Hepatocyte (in vitro differentiated cells): ENCODE measurements at regions not wholly inside any gene's neighbourhood (a gene's known extent, or its start where the extent isn't known, plus 50 kb on each side); places are given as distances from the start of the nearest gene placed in this dataset.

Experiments
- DNase-seq: peaks from one replicate; pipeline ENCODE4 v3.0.0-alpha.2; 2016; ENCODE audit warnings: low spot score
- H2AFZ ChIP-seq: fragments of 200-600 bp; sonication (generic); 2 replicates; pipeline ENCODE4 v1.6.0; 2016; ENCODE audit warnings: antibody characterized with exemption, mild to moderate bottlenecking
- H3K27ac ChIP-seq: fragments of 200-600 bp; sonication (generic); 2 replicates; pipeline ENCODE4 v1.5.1; 2016; ENCODE audit warnings: mild to moderate bottlenecking
- H3K27me3 ChIP-seq: fragments of 200-600 bp; sonication (generic); 2 replicates; pipeline ENCODE4 v1.6.1; 2016
- H3K36me3 ChIP-seq: fragments of 200-600 bp; sonication (generic); replicated peaks from 2 replicates; pipeline ENCODE4 v1.5.1; 2016; ENCODE audit warnings: low read depth; ENCODE audit not compliant: insufficient read depth
- H3K4me1 ChIP-seq: fragments of 200-600 bp; sonication (generic); 2 replicates; pipeline ENCODE4 v1.5.1; 2016; ENCODE audit warnings: mild to moderate bottlenecking, moderate library complexity; ENCODE audit not compliant: insufficient read depth
- H3K4me2 ChIP-seq: fragments of 200-600 bp; sonication (generic); 2 replicates; pipeline ENCODE4 v1.6.0; 2016
- H3K4me3 ChIP-seq: fragments of 200-600 bp; sonication (generic); 2 replicates; pipeline ENCODE4 v1.5.1; 2016; ENCODE audit warnings: mild to moderate bottlenecking
- H3K79me2 ChIP-seq: fragments of 200-600 bp; sonication (generic); 2 replicates; pipeline ENCODE4 v1.6.0; 2017; ENCODE audit warnings: mild to moderate bottlenecking
- H3K9me2 ChIP-seq: fragments of 200-600 bp; sonication (generic); replicated peaks from 2 replicates; pipeline ENCODE4 v1.6.0; 2017; ENCODE audit warnings: mild to moderate bottlenecking; ENCODE audit not compliant: insufficient read depth
- H3K9me3 ChIP-seq: fragments of 200-600 bp; sonication (generic); 2 replicates; pipeline ENCODE4 v1.5.1; 2016; ENCODE audit warnings: low read depth, mild to moderate bottlenecking
- H4K20me1 ChIP-seq: fragments of 200-600 bp; sonication (generic); 2 replicates; pipeline ENCODE4 v1.6.0; 2016; ENCODE audit warnings: mild to moderate bottlenecking; ENCODE audit not compliant: insufficient read depth, poor library complexity, severe bottlenecking
- EZH2 ChIP-seq: fragments of 200-600 bp; sonication (generic); IDR thresholded peaks from 2 replicates; pipeline ENCODE4 v1.6.1; 2016; ENCODE audit warnings: antibody characterized with exemption, mild to moderate bottlenecking, borderline replicate concordance
- EZH2phosphoT487 ChIP-seq: fragments of 200-600 bp; sonication (generic); IDR thresholded peaks from one replicate; pipeline ENCODE4 v1.6.1; 2018; ENCODE audit warnings: antibody characterized with exemption, mild to moderate bottlenecking, low read depth, moderate library complexity; ENCODE audit not compliant: unreplicated experiment, severe bottlenecking
- WGBS: methylation state at CpG from one replicate; pipeline ENCODE4 v1.1.6; 2016; ENCODE audit warnings: low lambda C conversion rate; ENCODE audit errors: missing lambda C conversion rate; 5-methylcytosine and 5-hydroxymethylcytosine counted together
- TF ChIP-seq, protein P1 (sequence below): fragments of 200-600 bp; sonication (generic); IDR thresholded peaks from 2 replicates; pipeline ENCODE4 v1.5.1; 2016; ENCODE audit warnings: antibody characterized with exemption, mild to moderate bottlenecking; ENCODE audit not compliant: poor library complexity

GRCh38 chr11:25900814-25901213, 431.1 kb upstream of the ANO3 start:
- Histone ChIP-seq H4K20me1 (no peaks in the 10 kb centered on the region), H3K9me3 (no peaks in the 10 kb centered on the region), H3K4me1 (no peaks in the 10 kb centered on the region), H3K4me3 (no peak overlapping the region), H3K27ac (no peak overlapping the region), H3K36me3 (no peaks in the 10 kb centered on the region), H3K27me3 (no peaks in the 10 kb centered on the region), H3K79me2 (no peaks in the 10 kb centered on the region), H2AFZ (no peak overlapping the region), H3K4me2 (no peak overlapping the region), H3K9me2 (no peaks in the 10 kb centered on the region)
- WGBS = 98% methylated on average over 4 of the region's 4 CpGs
- TF ChIP-seq, protein P1, sequence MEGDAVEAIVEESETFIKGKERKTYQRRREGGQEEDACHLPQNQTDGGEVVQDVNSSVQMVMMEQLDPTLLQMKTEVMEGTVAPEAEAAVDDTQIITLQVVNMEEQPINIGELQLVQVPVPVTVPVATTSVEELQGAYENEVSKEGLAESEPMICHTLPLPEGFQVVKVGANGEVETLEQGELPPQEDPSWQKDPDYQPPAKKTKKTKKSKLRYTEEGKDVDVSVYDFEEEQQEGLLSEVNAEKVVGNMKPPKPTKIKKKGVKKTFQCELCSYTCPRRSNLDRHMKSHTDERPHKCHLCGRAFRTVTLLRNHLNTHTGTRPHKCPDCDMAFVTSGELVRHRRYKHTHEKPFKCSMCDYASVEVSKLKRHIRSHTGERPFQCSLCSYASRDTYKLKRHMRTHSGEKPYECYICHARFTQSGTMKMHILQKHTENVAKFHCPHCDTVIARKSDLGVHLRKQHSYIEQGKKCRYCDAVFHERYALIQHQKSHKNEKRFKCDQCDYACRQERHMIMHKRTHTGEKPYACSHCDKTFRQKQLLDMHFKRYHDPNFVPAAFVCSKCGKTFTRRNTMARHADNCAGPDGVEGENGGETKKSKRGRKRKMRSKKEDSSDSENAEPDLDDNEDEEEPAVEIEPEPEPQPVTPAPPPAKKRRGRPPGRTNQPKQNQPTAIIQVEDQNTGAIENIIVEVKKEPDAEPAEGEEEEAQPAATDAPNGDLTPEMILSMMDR = no peak
- TF ChIP-seq EZH2 = no peak
- no peak for TF ChIP-seq EZH2phosphoT487
- no peak for DNase-seq

DNA sequence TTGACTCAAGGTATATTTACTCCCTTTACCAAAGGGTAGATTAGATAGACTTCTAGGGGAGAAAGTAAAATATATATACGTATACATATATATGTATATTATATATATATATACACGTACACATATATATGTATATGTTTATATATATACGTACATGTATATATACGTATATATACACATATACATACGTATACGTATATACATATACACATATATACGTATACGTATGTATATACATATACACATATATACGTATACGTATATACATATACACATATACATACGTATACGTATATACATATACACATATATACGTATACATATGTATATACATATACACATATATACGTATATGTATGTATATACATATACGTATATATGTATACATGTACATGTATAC, 430.5 kb upstream of the ANO3 start:
- no peak for TF ChIP-seq EZH2
- TF ChIP-seq, protein P1 = no peak
- TF ChIP-seq EZH2phosphoT487 = no peak
- WGBS = 94% methylated on average over 11 of the region's 15 CpGs
- Histone ChIP-seq H3K4me1 (no peaks in the 10 kb centered on the region), H3K4me3 (no peak overlapping the region), H3K9me3 (no peaks in the 10 kb centered on the region), H3K27ac (no peak overlapping the region), H4K20me1 (no peaks in the 10 kb centered on the region), H3K36me3 (no peaks in the 10 kb centered on the region), H3K27me3 (no peaks in the 10 kb centered on the region), H3K4me2 (no peak overlapping the region), H3K79me2 (no peaks in the 10 kb centered on the region), H3K9me2 (no peaks in the 10 kb centered on the region), H2AFZ (no peak overlapping the region)
- DNase-seq = no peak

GRCh38 chr11:25902476-25902875, 429.5 kb upstream of the ANO3 start:
- 89% methylated on average over 3 of the region's 3 CpGs for WGBS
- H3K9me2 ChIP-seq = no peaks in the 10 kb centered on the region
- no peak overlapping the region for H2AFZ ChIP-seq
- H3K27ac ChIP-seq = no peak overlapping the region
- H3K36me3 ChIP-seq = no peaks in the 10 kb centered on the region
- no peaks in the 10 kb centered on the region for H3K27me3 ChIP-seq
- H4K20me1 ChIP-seq = no peaks in the 10 kb centered on the region
- no peaks in the 10 kb centered on the region for H3K4me1 ChIP-seq
- H3K9me3 ChIP-seq = no peaks in the 10 kb centered on the region
- H3K4me2 ChIP-seq = no peak overlapping the region
- H3K79me2 ChIP-seq = no peaks in the 10 kb centered on the region
- DNase-seq = no peak
- no peak overlapping the region for H3K4me3 ChIP-seq
- TF ChIP-seq, protein P1 = no peak
- TF ChIP-seq EZH2phosphoT487 (no peak), EZH2 (no peak)

- Histone ChIP-seq H3K27me3 (no peaks in the 10 kb centered on the region), H3K9me2 (no peaks in the 10 kb centered on the region), H3K36me3 (no peaks in the 10 kb centered on the region), H3K4me3 (no peak overlapping the region), H3K27ac (no peak overlapping the region), H4K20me1 (no peaks in the 10 kb centered on the region), H2AFZ (no peak overlapping the region), H3K79me2 (no peaks in the 10 kb centered on the region), H3K4me2 (no peak overlapping the region), H3K4me1 (no peaks in the 10 kb centered on the region), H3K9me3 (no peaks in the 10 kb centered on the region)
- no peak for DNase-seq
- WGBS = 67% methylated on average over 2 of the region's 2 CpGs
- TF ChIP-seq, protein P1 = no peak
- TF ChIP-seq EZH2 (no peak), EZH2phosphoT487 (no peak)
Observed at GRCh38 chr11:25908726-25909125, 423.2 kb upstream of the ANO3 start.
